ENCODE measurements at regions not wholly inside any gene's neighbourhood (a gene's known extent, or its start where the extent isn't known, plus 50 kb on each side); places are given as distances from the start of the nearest gene placed in this dataset.

DNA sequence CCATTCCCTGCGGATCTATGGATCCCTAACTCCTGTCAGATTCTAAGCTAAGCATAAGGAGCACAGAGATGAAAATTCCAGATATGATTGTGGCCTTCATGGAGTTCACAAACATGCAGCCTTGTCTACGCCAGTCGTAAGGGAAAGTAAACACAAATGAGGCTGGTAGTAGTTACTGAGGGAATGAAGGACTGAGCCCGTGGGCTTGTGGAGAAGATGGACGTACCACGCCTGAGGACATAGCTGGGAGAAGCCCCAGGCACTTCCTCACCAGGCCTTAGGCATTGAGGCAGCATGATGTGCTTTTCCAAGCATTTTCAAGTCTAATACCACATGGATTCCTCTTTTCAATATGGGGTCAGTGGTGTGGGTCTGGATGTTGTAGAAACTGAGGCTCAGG, 515.2 kb downstream of the BCL11B start:
- TF ChIP-seq, protein P1, sequence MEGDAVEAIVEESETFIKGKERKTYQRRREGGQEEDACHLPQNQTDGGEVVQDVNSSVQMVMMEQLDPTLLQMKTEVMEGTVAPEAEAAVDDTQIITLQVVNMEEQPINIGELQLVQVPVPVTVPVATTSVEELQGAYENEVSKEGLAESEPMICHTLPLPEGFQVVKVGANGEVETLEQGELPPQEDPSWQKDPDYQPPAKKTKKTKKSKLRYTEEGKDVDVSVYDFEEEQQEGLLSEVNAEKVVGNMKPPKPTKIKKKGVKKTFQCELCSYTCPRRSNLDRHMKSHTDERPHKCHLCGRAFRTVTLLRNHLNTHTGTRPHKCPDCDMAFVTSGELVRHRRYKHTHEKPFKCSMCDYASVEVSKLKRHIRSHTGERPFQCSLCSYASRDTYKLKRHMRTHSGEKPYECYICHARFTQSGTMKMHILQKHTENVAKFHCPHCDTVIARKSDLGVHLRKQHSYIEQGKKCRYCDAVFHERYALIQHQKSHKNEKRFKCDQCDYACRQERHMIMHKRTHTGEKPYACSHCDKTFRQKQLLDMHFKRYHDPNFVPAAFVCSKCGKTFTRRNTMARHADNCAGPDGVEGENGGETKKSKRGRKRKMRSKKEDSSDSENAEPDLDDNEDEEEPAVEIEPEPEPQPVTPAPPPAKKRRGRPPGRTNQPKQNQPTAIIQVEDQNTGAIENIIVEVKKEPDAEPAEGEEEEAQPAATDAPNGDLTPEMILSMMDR (IDR thresholded peaks at IDR 0.05), result no peak
- TF ChIP-seq POLR2A (IDR thresholded peaks at IDR 0.05), result no peak

Data from prostate gland (tissue), 2 donors.